Dermis microvascular lymphatic vessel endothelial cell (primary cell): ENCODE measurements at regions not wholly inside any gene's neighbourhood (a gene's known extent, or its start where the extent isn't known, plus 50 kb on each side); places are given as distances from the start of the nearest gene placed in this dataset.

Source experiments
- DNase-seq, 2 donors: peaks; one replicate each; pipeline versions ENCODE4 v3.0.0 to v3.0.0-alpha.2; 2010; ENCODE audit warnings: low read depth in 2 of 2

DNA sequence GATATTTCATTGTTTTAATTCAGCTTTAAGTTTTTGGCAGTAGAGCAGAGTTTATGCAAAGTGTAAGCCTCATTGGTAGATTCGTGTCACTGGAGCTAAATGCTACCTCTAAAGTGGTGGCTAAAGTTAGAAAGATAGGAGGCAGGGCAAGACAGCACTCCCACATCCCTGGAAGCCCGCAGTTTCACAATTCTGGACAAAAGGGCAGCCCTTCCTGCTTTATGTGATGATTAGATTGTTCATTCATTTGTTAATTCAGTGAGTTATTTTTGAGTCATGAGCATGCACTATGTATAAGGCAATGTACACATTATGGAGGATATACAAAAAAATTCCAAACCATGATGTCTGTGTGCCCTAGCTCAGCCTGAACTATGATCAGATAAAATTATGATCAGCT, 52.1 kb upstream of the EIF3M start:
- DNase-seq = no peak

DNA sequence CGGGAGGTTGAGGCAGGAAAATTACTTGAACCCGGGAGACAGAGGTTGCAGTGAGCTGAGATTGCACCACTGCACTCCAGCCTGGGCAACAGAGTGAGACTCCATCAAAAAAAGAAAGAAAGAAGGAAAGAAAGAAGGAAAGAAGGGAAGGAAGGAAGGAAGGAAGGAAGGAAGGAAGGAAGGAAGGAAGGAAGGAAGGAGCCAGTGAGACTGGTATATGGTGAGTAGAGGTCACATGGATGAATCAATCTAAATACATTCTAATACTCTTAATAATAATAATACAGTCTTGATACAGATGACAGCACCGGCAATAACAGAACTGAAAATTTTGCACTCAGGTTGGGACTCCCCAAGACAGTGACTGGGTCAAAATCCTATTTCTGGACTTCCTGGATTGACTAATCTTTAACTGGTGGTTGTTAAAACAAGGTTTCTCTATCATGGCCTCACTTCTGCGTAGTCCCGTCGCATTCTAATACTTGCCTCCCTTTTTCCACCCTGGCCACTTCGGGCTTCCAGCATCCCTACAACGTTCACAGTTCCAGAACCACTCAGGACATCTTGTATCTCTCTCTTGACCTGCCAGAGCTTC, 53.5 kb upstream of the EIF3M start:
- DNase-seq = no peak

DNA sequence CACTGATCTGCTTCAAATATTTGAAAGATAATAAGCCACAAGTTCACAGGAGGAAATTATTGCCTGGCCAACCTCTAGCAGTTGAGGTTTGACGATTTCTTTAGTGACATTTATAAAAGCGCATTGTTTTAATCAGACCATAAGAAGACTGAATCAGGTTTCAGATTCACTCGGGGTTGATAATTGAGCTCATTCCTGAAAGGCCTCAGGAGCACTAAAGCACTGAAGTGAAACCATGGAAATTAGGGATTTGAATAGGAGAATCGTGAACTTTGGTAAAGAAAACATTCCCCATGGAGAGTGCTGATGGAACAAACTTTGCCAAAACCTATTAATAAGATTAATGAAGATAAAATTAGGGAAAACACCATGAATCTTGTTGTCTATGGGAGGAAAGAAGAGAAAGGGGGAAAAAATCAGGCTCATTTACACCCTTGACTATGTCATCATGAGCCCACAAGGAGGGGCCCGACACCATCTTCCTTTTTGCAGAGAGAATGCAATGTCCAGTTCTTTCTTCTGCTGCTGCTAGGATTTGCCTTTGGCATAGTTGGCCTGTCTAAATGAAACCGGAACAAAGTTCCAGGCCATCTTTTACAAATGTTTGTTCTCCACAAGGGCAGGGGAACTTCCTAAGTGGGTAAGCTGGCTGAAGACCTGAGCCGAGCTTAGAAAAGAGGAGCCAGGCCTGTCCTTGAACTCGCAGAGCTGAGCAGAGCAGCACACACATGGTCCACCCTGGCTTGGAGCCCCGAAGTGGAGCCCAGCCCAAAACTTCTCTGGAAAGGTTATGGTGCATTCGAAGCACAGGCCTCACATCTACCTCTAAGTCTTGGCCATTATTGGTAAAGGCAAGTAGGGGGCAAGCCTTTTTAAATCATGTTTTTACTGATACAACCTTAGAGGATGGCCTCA, 56.1 kb upstream of the EIF3M start:
- DNase-seq = no peak

DNA sequence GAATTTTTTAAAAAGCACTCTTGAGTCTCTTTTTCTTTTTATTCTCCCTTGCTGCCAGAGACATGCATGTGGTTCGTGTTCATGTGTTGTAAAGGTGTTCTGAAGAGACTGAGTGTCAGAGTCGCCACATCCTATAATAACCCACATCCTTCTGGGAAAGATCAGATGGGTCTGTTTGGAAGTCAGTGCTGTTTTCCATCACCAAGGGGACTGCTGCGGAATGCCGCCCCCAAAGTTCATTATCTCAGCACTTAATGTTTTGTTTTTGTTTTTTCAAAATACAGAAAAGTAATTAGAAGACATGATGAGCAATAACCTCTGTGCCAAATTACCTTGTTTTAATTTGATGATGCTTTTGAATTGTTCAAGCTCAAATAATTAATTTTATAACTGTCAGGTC, 56.9 kb upstream of the EIF3M start:
- DNase-seq = no peak

DNA sequence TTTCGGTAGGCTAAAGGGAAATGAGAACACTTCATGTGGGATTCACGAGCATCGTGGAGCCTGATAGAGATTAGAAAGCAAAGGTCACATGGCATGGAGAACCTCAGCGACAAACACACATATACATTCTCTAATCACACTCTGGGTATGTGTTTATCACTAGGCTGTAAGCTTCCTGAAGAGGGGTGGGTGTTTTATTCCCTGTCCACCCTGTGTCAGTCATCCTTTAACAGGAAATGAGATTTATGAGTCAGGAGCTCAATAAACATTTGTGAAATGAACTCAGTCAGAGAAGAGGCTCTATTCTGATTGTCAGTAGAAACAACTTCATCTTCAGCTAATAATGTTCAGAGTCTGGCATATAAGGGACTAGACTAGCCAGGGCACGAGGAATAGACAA, 71.7 kb upstream of the EIF3M start:
- DNase-seq = peak in 1 of 2 donors; percentile 64

DNA sequence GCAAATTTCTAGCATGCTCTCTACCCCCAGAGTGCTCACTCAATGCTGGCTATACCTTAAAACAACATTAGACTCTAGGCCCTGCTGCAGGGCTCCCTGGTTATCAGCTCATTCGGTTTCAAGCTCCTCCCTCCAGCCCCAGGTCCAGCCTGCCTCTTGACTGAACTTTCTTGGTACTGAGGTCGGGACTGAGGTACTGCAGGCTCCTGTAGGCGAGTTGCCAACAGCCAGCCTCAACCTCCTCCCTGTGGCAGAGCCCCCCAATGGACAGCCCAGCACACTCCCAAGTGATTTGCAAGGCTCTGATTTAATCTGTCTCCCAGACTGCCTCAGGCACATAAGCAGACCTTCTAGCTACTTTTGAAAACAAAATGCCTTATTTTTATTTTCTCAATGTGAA, 73.6 kb upstream of the EIF3M start:
- DNase-seq = no peak

DNA sequence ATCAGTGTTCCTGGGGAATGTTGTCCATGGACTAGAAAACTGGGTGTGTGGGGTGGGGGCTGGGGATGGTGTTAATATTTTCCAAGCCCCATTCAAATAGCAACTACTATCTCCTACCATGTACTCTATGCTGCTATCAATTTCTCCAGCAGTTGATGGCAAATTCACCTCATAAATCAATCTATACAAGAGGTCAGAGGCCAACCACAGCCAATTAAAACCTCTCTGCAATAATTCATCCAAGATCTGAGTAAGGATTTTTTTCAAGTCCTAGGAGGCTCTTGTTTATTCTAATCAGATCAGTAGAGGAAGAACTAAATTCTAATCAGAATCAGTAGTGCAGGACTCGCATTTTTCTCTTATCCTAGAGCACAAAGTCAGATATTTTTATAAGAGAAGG, 73.4 kb upstream of the WT1 start:
- DNase-seq = no peak

DNA sequence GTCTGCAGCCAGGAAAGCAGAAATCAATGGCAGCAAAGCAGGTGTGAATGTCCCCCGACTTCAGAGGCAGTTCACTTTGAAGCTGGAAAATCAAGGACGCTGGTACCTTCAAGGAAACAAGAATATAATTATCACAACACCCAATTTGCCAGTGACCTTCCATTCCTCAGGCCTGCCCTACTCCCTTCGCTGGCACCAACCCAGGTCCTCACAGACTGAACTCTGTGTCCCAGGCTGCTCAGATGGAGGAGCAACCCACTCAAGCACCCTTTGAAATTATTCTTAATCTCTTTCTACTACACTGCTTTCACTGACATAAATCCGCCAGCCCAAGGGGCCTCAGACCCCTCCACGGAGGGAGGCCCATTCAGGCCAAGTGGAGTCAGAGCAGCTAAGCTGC, 64.7 kb upstream of the WT1 start:
- DNase-seq = no peak

DNA sequence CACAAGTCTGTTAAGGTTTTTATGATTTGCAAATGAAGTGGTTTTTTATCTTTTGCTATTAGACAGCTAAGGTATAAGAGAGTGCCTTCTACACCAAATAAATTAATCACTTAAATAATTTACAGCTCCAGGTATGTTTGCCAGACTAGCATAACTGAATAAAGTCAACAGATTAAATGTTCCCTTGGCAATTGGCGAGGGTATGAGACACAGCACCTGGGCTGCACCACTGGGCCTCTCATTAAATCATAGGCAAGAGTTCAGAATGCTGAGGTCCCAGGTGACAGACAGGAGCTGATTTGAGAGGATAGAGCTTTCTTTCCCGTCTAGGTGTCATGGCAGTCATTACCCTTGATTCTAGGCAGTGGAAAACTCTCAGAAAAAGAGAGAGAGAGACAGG, 62.6 kb upstream of the WT1 start:
- DNase-seq = no peak

DNA sequence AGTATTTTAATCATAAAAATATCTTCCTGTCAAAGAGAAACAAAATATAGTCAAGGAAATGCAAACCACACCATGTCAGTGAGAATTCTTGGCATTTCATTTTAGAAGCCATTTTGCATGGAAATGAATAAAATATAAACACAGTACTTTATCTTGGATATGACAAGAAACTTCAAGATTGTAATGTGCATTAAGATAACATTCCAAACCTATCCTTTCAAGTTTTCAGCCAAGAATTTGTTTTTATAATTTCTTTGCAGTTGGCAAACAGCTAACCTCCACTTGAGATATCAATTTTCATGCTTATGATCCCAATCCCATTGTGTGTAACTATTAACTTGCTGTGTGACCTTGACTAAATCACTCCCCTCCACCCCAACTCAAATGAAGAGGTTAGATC, 59.3 kb upstream of the WT1 start:
- no peak for DNase-seq

DNA sequence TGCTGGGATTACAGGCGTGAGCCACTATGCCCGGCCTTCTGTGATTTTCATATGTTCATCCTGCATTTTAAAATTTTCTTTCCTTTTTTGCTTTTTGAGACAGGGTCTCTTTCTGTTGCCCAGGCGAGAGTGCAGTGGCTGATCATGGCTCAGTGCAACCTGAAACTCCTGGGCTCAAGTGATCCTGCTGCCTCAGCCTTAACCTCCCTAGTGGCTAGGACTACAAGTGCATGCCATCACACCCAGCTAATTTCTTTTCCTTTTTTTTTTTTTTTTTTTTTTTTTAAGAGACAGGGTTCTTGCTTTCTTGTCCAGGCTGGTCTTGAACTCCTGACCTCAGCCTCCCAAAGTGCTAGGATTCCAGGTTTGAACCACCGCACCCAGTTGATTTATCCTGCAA, 54.1 kb upstream of the WT1 start:
- no peak for DNase-seq

DNA sequence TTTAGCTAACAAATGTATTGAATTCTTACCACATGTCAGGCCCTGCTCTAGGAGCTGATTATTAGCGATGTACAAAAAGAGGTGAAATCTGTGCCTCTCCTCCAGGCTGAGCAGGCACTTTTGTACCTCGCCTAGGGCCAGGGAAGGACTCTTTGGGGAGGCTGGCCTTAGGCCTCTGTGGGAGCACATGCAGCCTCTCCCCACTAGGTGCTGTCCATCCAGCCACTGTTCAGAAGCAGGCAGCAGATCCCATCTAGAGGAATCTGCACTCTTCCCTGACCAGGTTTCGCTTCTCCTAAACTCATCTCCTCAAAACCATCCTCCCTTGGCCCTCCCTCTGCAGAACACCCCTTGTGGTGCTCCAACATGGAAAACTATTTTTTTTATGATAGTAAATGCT, 51.9 kb upstream of the WT1 start:
- no peak for DNase-seq

DNA sequence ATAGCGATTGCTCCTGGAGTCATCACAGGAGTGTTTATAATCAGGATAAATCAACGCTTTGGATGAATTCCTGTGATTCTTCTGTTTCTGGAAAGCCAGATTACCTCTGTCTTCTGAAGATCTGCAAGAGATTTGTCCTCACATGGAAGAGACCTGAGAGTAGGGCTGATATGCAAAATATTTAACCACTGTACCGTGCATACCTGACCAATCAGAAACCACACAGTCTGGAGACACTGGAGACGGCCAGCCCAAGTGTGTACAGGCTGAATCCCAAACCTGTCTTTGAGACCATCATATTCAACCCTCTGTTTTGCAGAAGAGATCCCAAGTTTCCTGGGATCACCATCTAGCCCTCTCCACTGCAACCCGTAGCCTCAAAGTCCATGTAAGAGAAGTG, 50.4 kb upstream of the WT1 start:
- no peak for DNase-seq
